OCI-LY7 (cell line): ENCODE measurements at regions not wholly inside any gene's neighbourhood (a gene's known extent, or its start where the extent isn't known, plus 50 kb on each side); places are given as distances from the start of the nearest gene placed in this dataset.

Experiments used
- BruUV-seq: library from RNA; stranded (reverse); fragments of 400-500 nt; replicated peaks from 2 replicates; lab custom pipeline; 2021; lab: Mats Ljungman, UMichigan
- CTCF ChIA-PET: fragments of 300-600 bp; sonication (Branson Sonifier 250); formaldehyde crosslinking; loops from one replicate; lab custom pipeline; 2022; ENCODE audit warnings: antibody characterized with exemption; ENCODE audit not compliant: unreplicated experiment; lab: Charles Lee
- POLR2A ChIA-PET: fragments of 300-600 bp; sonication (Branson Sonifier 250); formaldehyde crosslinking; loops from one replicate; lab custom pipeline; 2022; ENCODE audit warnings: antibody characterized with exemption; lab: Charles Lee
- DNase-seq: peaks from one replicate; pipeline ENCODE4 v3.0.0-alpha.2; 2015; ENCODE audit warnings: low spot score
- H2AFZ ChIP-seq: fragments of 200-600 bp; sonication (generic), shearing (Covaris generic); 2 replicates; pipeline ENCODE4 v1.6.1; 2014; ENCODE audit warnings: mild to moderate bottlenecking, antibody characterized with exemption, low read length, moderate library complexity
- H3K27ac ChIP-seq: fragments of 200-600 bp; sonication (generic); 2 replicates; pipeline ENCODE4 v1.5.1; 2014; ENCODE audit warnings: mixed run types, low read depth, mild to moderate bottlenecking, moderate library complexity, low read length, inconsistent platforms; ENCODE audit not compliant: poor library complexity, severe bottlenecking
- H3K36me3 ChIP-seq: fragments of 200-600 bp; sonication (generic); 2 replicates; pipeline ENCODE4 v1.6.1; 2014; ENCODE audit warnings: mild to moderate bottlenecking, antibody characterized with exemption, low read length, moderate library complexity, mixed read lengths; ENCODE audit not compliant: insufficient read depth
- H3K4me1 ChIP-seq: fragments of 200-600 bp; sonication (generic); 2 replicates; pipeline ENCODE4 v1.5.1; 2014; ENCODE audit warnings: mild to moderate bottlenecking, low read length; ENCODE audit not compliant: insufficient read depth, poor library complexity, severe bottlenecking
- H3K4me2 ChIP-seq: fragments of 200-600 bp; sonication (generic); 2 replicates; pipeline ENCODE4 v1.6.1; 2014; ENCODE audit warnings: mild to moderate bottlenecking, low read length
- H3K4me3 ChIP-seq: fragments of 200-600 bp; sonication (generic); 2 replicates; pipeline ENCODE4 v1.5.1; 2014; ENCODE audit warnings: mild to moderate bottlenecking, low read depth, low read length; ENCODE audit not compliant: poor library complexity, severe bottlenecking
- H3K79me2 ChIP-seq: fragments of 200-600 bp; sonication (generic); 2 replicates; pipeline ENCODE4 v1.6.1; 2016; ENCODE audit warnings: low read depth, mild to moderate bottlenecking, low read length, moderate library complexity, mixed read lengths; ENCODE audit not compliant: insufficient read depth
- H3K9me2 ChIP-seq: fragments of 200-600 bp; sonication (generic); 2 replicates; pipeline ENCODE4 v1.6.1; 2016; ENCODE audit warnings: mild to moderate bottlenecking, low read length, mixed read lengths; ENCODE audit not compliant: insufficient read depth
- H3K9me3 ChIP-seq: fragments of 200-600 bp; sonication (generic); 2 replicates; pipeline ENCODE4 v1.6.1; 2014; ENCODE audit warnings: mild to moderate bottlenecking, mixed run types, low read length, mixed read lengths
- H4K20me1 ChIP-seq: fragments of 200-600 bp; sonication (generic); 2 replicates; pipeline ENCODE4 v1.6.1; 2014; ENCODE audit warnings: mild to moderate bottlenecking, antibody characterized with exemption, low read length, moderate library complexity, mixed read lengths; ENCODE audit not compliant: insufficient read depth
- CTCF ChIP-seq: fragments of 200-600 bp; sonication (generic); conservative IDR thresholded peaks from 2 replicates; pipeline ENCODE4 v1.5.1; 2014; ENCODE audit warnings: mild to moderate bottlenecking, antibody characterized with exemption, low read length, moderate library complexity, mixed read lengths
- EZH2phosphoT487 ChIP-seq: fragments of 200-600 bp; sonication (generic); IDR thresholded peaks from 2 replicates; pipeline ENCODE4 v1.6.1; 2018; ENCODE audit warnings: low read depth, borderline replicate concordance, mild to moderate bottlenecking, mixed run types, antibody characterized with exemption, low read length, moderate library complexity, mixed read lengths
- intact Hi-C: fragments of 100-400 bp; cut with micrococcal nuclease; formaldehyde crosslinking; loops from one replicate; pipeline ENCODE4 v1.10.0; 2022; ENCODE audit not compliant: unreplicated experiment

GRCh38 chr9:2355697-2355983 lies 265.9 kb upstream of the VLDLR start:
- Histone ChIP-seq H3K9me2 (no peaks in the 10 kb centered on the region), H3K4me2 (no peak overlapping the region), H2AFZ (no peak overlapping the region), H3K79me2 (no peaks in the 10 kb centered on the region), H3K36me3 (no peaks in the 10 kb centered on the region), H4K20me1 (no peaks in the 10 kb centered on the region), H3K9me3 (no peaks in the 10 kb centered on the region), H3K4me3 (no peak overlapping the region), H3K4me1 (peaks cover 3% of the 10 kb centered on the region), H3K27ac (no peak overlapping the region)
- DNase-seq, result no peak
- intact Hi-C loops, result no loop called here
- CTCF ChIA-PET, result no interaction called here
- POLR2A ChIA-PET, result interaction anchor here (0.6 kb wide), 1 partner anchor 990 kb away, joined by 3 read pairs; no protein-coding TSS in a partner anchor
- TF ChIP-seq EZH2phosphoT487 (no peak), CTCF (no peak)
- BruUV-seq, result no TSS peak

GRCh38 chr9:2356041-2356790 lies 265.4 kb upstream of the VLDLR start:
- Histone ChIP-seq H3K9me2 (no peaks in the 10 kb centered on the region), H3K4me1 (peaks cover 3% of the 10 kb centered on the region), H3K9me3 (no peaks in the 10 kb centered on the region), H3K4me2 (no peak overlapping the region), H3K79me2 (no peaks in the 10 kb centered on the region), H3K27ac (no peak overlapping the region), H3K36me3 (no peaks in the 10 kb centered on the region), H3K4me3 (no peak overlapping the region), H2AFZ (no peak overlapping the region), H4K20me1 (no peaks in the 10 kb centered on the region)
- no TSS peak for BruUV-seq
- TF ChIP-seq CTCF (no peak), EZH2phosphoT487 (no peak)
- CTCF ChIA-PET, result no interaction called here
- DNase-seq, result no peak
- intact Hi-C loops, result no loop called here
- POLR2A ChIA-PET, result interaction anchor here (0.6 kb wide), 1 partner anchor 990 kb away, joined by 3 read pairs; no protein-coding TSS in a partner anchor

- no peaks in the 10 kb centered on the region for H3K9me3 ChIP-seq
- DNase-seq, result no peak
- intact Hi-C loops, result no loop called here
- no peak overlapping the region for H3K4me2 ChIP-seq
- H3K27ac ChIP-seq, result no peak overlapping the region
- POLR2A ChIA-PET, result no interaction called here
- H4K20me1 ChIP-seq, result no peaks in the 10 kb centered on the region
- no peaks in the 10 kb centered on the region for H3K9me2 ChIP-seq
- H2AFZ ChIP-seq, result no peak overlapping the region
- H3K36me3 ChIP-seq, result no peaks in the 10 kb centered on the region
- CTCF ChIA-PET, result no interaction called here
- H3K4me1 ChIP-seq, result no peaks in the 10 kb centered on the region
- TF ChIP-seq CTCF (no peak), EZH2phosphoT487 (no peak)
- H3K4me3 ChIP-seq, result no peak overlapping the region
- BruUV-seq, result no TSS peak
- H3K79me2 ChIP-seq, result no peaks in the 10 kb centered on the region
Measured at GRCh38 chr9:2359891-2360471, 261.6 kb upstream of the VLDLR start.
